ENCODE measurements at regions not wholly inside any gene's neighbourhood (a gene's known extent, or its start where the extent isn't known, plus 50 kb on each side); places are given as distances from the start of the nearest gene placed in this dataset.

DNA sequence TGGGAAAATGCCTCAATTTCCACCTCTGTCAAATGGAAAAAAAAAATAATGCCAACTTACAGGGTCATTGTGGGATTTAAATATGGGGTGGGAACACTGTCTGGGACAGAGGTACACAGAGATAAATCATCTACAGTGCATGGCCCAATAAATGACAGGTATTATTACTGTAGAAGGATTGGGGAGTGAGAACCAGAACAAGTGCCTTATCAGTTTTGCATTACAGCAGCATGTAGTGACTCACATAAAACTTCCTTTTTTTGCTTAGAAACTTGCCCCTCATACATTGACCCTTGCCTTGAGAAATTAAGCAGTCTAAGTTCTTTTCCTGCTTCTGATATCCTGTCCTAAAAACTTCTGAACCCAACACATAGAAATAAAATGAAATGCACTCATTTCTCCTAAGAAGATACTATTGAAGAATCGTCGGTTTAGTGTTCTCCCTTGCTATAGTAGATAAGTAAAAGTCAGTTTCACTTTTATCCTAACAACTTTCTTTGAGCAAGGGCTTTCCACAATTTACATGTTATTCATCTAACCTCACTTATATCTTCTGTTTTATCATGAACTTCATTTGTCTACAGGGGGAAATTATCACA lies 121.0 kb upstream of the HAAO start:
- DNase-seq, result no peak

GRCh38 chr2:42910645-42911405 lies 118.4 kb upstream of the HAAO start:
- no peak for DNase-seq

GRCh38 chr2:42909966-42910365 lies 117.6 kb upstream of the HAAO start:
- DNase-seq, result no peak

GRCh38 chr2:42908518-42909200 lies 116.3 kb upstream of the HAAO start:
- DNase-seq, result no peak

- DNase-seq, result no peak
Measured at GRCh38 chr2:42907835-42908234, 115.5 kb upstream of the HAAO start.

GRCh38 chr2:42906557-42907411 lies 114.4 kb upstream of the HAAO start:
- peak; percentile 24 for DNase-seq

DNA sequence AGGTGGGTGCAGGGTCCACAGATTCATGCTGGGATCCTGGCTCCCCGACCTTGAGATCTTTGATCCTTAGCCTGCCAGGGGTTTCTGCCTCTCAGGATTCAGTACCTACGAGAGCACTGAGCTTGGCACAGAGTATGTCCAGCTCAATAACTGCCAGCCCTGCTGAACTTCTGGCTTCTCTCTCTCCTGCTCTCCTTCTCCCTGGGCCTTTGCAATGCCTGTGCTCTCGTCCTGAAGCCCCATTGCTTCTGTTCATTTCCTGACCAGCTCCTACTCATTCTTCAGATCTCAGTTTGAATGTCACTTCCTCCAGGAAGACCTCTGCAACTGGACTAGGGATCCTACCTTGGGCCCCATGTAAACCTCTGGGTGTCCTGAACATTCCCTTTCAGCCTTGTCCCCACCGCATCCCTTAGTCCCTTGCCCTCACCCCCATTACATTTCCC lies 113.8 kb upstream of the HAAO start:
- no peak for DNase-seq

GRCh38 chr2:42905341-42906110 lies 113.1 kb upstream of the HAAO start:
- DNase-seq, result peak; percentile 49

- no peak for DNase-seq
Measured at GRCh38 chr2:42904576-42904876, 112.1 kb upstream of the HAAO start.

DNA sequence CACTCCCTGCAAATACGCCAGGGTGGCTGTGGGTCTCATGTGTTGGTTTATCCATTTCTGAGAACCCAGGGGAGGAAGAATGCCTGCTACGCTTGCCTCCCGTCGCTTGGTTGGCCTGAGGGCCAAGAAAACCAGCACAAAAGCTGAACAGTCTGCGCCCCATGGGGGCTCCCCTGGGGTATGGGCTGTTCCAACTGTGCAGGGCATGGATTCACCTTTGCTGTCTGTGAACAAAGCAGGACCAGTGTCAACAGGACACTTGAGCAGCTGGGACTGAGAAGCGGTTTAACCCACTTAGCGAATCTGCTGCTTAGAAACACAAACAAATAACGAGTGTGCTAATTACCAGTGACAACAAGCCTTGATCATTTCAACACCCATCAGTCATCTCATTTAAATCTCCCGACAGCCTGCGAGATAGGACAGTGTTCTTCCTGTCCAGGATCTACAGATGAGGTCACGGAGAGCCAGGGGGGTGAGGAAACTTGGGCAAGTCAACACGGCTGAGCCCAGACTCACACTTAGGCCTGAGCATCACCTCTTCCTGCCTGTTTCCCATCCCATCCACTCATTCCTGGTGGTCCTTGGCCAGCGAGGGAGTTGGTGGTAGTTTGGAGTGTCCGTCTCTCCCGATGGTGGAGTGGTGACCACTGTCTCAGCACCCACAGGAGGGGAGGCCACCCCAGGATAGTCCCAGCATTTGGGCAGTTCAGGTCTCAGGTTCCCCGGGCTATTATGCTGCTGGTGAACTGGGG lies 111.6 kb upstream of the HAAO start:
- DNase-seq, result peak; percentile 42

- no peak for DNase-seq
Measured at GRCh38 chr2:42902939-42903709, 110.7 kb upstream of the HAAO start.

GRCh38 chr2:42901076-42901640 lies 108.8 kb upstream of the HAAO start:
- no peak for DNase-seq

DNA sequence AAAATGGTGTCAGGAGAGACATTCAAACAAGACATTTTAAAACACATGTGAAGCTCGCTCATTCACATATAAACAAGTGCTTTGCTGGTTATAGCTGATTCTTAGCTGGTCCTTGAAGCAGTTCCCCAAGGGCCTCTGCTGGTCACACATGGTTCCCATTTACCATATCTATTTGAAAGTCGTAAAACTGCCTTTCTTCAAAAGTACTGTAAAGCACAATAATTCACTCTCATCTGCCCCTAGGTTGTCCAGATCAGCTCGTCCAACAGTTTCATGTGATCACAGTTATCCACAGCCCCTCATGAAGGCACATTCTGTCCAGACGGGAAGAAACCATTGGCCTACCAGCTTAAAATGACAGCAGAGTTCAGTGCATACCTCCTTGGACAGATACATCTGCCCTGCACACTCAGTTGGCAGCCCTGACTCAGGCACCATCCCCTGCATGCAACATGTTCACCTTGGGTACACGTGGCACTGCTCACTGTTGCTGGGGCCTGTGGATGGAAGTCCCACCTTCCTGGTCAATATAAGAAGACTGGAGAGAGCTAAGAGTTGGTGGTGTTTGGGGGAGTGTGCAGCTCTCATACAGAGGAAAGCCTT lies 108.0 kb upstream of the HAAO start:
- no peak for DNase-seq

DNA sequence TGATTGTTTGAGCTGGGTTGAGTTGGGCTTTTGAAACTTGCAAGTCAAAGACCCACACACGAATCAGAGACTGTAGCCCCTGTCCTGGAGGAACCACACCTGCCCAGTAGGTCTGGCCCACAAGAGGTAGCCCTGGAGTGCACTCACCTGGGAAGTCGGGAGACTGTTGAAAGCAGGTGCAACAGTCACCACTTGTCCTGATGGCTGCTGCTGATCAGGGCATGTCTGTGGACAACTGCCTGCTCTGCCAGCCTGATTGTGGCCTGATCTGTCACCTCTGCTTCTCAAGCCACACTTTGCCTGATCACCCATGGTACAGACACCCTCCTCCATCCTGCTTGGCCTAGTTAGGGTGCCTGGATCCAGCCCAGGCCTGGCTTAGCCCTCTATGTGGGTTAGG lies 105.0 kb upstream of the HAAO start:
- no peak for DNase-seq

- no peak for DNase-seq
Measured at GRCh38 chr2:42895791-42896135, 103.4 kb upstream of the HAAO start.

DNA sequence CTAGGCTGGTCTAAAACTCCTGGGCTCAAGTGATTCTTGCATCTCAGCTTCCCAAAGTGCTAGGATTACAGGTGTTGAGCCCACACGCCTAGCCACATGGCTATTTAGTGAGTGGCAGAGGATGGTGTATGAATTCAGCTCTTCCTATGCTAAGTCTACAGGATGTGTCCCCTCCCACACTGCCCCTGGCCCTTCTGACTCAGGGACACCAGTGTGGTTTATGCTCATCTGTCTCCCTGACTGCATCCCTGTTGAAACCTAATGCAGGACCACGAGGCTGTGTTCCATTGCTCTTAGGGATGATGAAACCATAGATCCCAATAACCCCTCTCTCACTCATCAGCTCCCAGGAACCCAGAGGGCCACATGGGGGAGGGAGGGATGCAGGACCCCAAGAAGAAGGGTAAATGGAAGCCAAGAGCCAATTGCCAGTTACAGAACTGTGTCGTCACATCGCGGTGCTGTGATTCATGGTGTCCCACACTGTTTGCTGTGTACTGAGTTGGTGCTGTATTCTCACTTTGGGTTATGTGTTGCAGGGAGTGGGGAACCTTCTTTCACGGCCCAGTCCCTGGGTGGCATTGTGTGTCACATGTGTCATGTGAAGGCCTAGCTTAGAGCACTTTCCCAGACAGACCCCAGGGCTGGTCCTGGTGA lies 102.9 kb upstream of the HAAO start:
- no peak for DNase-seq

DNA sequence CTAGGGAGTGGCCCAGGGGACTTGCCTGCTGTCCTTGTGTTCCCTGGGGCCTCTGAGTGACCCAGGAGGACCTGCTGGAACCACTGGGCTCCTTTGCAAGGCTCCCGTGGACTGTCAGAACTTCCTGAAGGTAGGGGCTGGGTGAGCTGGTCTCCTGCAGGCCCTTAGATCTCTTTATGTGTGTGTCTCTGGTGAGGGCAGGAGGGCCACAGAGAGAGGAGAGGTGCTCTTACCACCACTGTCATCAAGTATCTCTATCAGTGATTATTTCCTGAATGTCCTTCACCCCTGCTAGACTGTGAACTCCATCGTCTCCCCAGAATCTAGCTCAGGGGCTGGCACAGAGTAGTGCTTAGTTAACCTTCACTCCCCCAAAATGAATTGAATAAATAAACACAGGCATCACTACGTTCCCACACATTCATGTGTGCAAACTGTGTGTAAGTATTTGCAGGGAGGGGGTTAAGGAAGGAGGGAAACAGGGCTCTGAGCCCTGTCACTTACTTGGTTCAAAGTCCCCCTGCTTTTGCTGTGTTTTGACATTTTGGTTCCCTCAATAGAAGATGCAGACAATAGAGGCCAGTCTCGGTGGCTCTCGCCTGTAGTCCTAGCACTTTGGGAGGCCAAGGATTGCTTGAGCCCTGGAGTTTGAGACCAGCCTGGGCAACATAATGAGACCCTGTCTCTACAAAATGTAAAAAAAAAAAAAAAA lies 100.8 kb upstream of the HAAO start:
- DNase-seq, result no peak

DNA sequence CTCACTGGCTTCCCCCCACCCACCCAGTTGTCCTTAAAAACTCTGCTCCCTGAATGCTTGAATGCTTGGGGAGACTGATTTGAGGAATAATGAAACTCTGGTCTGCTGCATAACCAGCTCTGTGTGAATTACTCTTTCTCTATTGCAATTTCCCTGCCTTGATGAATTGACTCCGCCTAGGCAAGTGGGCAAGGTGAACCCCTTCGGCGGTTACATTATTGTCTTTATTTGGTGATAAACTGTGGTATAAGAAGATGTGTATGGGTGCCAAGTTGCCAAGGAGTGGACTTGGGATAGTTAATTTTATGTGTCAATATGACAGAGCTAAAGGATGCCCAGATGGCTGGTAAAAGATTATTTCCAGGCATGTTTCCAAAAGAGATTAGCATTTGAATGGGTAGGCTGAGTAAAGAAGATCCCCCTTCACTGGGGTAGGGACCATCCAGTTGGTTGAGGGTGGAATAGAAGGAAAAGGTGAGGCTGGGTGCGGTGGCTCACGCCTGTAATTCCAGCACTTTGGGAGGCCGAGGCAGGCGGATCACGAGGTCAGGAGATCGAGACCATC lies 98.5 kb upstream of the HAAO start:
- no peak for DNase-seq

Data from NCI-H1092 (cell line).